SK-MEL-5 (cell line): ENCODE measurements at regions not wholly inside any gene's neighbourhood (a gene's known extent, or its start where the extent isn't known, plus 50 kb on each side); places are given as distances from the start of the nearest gene placed in this dataset.

Experiments used
- DNase-seq: peaks from one replicate; pipeline ENCODE4 v3.0.0-alpha.2; 2016; ENCODE audit warnings: low read depth, low spot score
- in situ Hi-C: cut with HindIII; loops from 2 replicates; pipeline ENCODE4 v1.10.0; 2016; ENCODE audit warnings: low sequenced_read_pairs, high pct_unique_total_duplicates, low pct_unique_long_range_greater_than_20kb

DNA sequence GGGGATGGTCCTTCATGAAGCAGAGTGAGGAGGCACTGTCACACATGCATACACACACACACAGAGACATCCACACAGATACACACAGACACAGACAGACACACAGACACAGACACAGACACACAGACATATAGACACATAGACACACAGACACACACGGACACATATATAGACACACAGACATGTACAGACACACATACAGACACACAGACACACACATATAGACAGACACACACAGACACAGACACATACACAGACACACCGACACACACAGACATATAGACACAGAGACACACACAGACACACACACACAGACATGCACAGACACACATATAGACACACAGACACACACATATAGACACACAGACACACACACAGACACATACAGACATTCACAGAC lies 173.9 kb downstream of the URI1 start:
- in situ Hi-C loops: no loop called here

GRCh38 chr19:30116530-30116929 lies 174.5 kb downstream of the URI1 start:
- no peak for DNase-seq
- in situ Hi-C loops: no loop called here

More for the DNA sequence above, 173.9 kb downstream of the URI1 start:
- no peak for DNase-seq

DNA sequence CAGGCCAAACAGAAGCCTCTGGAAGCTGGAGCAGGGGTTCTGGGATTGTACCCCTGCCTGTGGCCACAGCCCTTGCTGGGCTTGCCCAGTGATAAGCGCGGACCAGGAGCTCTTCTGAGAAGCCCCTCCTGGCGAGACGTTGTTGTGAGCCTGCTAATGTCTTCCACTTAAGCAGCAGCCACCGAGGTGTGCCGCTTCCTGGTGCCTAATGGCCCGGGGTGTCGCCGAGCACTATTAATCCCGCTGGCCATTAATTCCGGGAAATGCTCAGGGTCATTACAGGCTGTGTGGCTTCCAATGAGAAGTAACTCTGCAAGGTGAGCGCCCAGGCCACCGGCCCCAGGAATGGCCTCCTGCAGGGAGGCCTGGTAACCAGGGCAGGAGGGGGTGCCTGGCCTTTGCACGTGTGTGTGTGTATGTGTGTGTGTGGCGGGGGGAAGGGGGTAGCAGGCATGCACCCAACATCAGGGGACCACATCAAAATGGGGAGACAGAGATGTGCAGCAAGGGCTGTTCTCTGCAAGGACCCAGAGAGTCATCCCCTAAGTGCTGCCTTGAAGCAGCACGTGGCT lies 175.0 kb downstream of the URI1 start:
- in situ Hi-C loops: no loop called here
- no peak for DNase-seq

- DNase-seq: no peak
- in situ Hi-C loops: no loop called here
Observed at GRCh38 chr19:30117636-30118145, 175.7 kb downstream of the URI1 start.

GRCh38 chr19:30118221-30118620 lies 176.2 kb downstream of the URI1 start:
- no peak for DNase-seq
- in situ Hi-C loops: no loop called here

- DNase-seq: no peak
- in situ Hi-C loops: no loop called here
Observed at GRCh38 chr19:30118760-30119159, 176.7 kb downstream of the URI1 start.

GRCh38 chr19:30119180-30119908 lies 177.3 kb downstream of the URI1 start:
- in situ Hi-C loops: no loop called here

DNA sequence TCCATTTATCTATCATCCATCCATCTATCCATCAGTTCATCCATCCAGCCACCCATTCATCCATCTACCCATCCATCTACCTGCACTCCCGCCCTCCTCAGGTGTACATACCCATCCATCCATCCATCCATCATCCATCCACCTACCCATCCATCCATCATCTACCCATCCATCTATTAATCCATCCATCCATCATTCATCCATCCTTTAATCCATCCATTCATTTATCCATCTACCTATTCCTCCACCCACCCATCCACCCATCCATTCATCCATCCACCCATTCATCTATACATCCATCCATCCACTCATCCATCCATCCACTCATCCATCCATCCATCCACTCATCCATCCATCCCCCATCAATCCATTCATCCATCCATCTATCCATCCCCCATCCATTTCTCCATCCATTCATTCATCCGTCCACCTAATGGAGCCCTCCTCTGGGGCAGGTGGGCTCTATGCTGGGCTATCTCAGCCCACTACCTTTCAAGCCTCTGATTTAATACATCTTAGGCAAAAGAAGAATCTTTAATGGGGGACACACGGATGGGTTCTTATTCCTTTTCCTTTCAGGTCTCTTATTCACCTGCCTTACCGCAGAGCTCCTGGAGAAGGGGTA lies 178.9 kb downstream of the URI1 start:
- in situ Hi-C loops: no loop called here
- DNase-seq: no peak

More at GRCh38 chr19:30119180-30119908, 177.3 kb downstream of the URI1 start:
- no peak for DNase-seq

DNA sequence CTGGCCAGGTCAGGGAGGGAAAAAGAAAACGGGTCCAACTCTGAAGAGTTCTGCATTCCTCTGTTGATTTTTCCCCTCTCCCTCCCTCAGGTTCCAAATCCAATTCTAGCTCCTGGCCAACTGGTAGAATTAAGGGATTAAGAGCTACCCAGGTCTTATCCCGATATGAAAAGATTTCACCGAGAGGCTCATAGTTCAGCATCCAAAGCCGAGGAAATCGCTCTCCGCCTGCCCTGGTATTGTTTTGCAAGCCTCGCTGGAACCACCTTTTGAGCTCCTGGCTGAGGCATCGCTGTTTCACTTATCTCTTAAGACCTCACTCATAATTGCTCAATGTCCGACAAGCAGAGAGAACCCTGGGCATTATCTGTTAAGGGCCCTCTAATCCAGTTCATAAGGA lies 180.4 kb downstream of the URI1 start:
- in situ Hi-C loops: no loop called here
- no peak for DNase-seq

GRCh38 chr19:30123119-30123518 lies 181.1 kb downstream of the URI1 start:
- in situ Hi-C loops: no loop called here
- no peak for DNase-seq

GRCh38 chr19:30123611-30124010 lies 181.6 kb downstream of the URI1 start:
- in situ Hi-C loops: no loop called here
- no peak for DNase-seq

GRCh38 chr19:30128211-30128610 lies 186.2 kb downstream of the URI1 start:
- in situ Hi-C loops: no loop called here

DNA sequence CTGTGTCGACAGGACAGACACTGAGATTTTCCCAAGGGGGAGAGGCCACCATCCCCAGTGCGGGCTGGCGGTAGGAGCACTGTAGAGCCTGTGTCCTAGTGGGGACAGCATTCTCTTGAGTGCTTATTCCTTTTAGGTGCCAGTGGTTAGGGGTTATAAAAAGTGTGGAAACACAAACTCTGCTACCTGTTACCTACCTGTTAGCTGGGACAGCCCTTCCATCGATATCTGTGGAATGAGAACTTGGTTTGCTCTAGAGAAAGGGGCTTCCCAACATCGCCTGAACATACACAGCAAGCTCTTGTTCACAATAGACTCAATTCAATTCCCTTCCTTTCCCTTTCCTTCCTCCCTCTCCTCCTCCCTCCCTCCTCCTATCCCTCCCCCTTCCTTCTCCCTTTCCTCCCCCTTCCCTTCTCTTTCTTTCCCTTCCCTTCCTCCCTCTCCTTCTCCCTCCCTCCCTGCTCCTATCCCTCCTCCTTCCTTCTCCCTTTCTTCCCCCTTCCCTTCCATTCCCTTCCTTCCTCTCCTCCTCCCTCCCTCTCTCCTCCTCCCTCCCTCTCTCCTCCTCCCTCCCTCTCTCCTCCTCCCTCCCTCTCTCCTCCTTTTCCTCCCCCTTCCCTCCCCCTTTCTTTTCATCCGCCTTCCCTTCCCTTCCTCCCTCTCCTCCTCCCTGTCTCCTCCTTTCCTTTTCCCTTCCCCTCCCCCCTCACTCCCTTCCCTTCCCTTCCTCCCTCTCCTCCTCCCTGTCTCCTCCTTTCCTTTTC lies 188.5 kb downstream of the URI1 start:
- in situ Hi-C loops: no loop called here
- DNase-seq: no peak

More at GRCh38 chr19:30128211-30128610, 186.2 kb downstream of the URI1 start:
- no peak for DNase-seq

- in situ Hi-C loops: no loop called here
- DNase-seq: no peak
Observed at GRCh38 chr19:30131246-30131645, 189.2 kb downstream of the URI1 start.

DNA sequence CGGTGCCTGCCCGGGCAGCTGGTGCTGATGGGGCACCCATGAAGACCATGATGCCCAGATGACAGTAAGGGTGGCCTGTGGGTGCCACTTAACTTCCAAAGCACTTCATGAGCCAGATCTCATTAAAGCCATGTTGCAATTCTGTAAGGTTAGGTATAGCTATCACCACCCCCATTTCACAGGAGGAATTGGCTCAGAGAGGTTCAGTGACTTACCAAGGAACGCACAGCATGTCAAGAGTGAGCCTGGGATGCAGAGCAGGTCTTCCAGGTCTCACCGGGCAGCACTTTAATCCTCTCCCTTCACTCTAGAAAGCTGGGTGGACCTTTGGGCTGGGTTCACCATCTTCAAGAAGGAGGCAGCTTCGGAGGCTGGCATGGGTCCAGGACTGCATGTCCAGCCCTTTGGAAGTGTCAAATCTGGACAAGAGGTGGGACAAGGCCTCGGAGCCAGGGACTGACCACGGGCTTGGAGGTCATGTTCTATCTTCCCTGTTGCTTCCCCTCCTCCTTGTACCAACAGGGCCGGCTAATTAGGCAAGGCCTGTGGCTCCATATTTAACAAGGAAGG lies 189.8 kb downstream of the URI1 start:
- in situ Hi-C loops: no loop called here
- DNase-seq: no peak

GRCh38 chr19:30132343-30133075 lies 190.5 kb downstream of the URI1 start:
- in situ Hi-C loops: no loop called here
- no peak for DNase-seq

GRCh38 chr19:30133803-30134202 lies 191.8 kb downstream of the URI1 start:
- in situ Hi-C loops: no loop called here
- DNase-seq: no peak
